ENCODE measurements at regions not wholly inside any gene's neighbourhood (a gene's known extent, or its start where the extent isn't known, plus 50 kb on each side); places are given as distances from the start of the nearest gene placed in this dataset.

GRCh38 chr4:8732092-8732491 lies 139.5 kb downstream of the CPZ start:
- TF ChIP-seq CTCF (IDR thresholded peaks at IDR 0.05; ENCODE audit: extremely low read depth, insufficient read depth, missing control alignments), result no peak
- in situ Hi-C loops (cut with MboI; ENCODE audit: low pct_unique_long_range_greater_than_20kb, low sequenced_read_pairs, unreplicated experiment), result no loop called here
- DNase-seq (ENCODE audit: low spot score), result no peak

GRCh38 chr4:8731364-8731763 lies 138.8 kb downstream of the CPZ start:
- in situ Hi-C loops (cut with MboI; ENCODE audit: low pct_unique_long_range_greater_than_20kb, low sequenced_read_pairs, unreplicated experiment), result no loop called here
- TF ChIP-seq CTCF (IDR thresholded peaks at IDR 0.05; ENCODE audit: extremely low read depth, insufficient read depth, missing control alignments), result no peak
- DNase-seq (ENCODE audit: low spot score), result no peak

DNA sequence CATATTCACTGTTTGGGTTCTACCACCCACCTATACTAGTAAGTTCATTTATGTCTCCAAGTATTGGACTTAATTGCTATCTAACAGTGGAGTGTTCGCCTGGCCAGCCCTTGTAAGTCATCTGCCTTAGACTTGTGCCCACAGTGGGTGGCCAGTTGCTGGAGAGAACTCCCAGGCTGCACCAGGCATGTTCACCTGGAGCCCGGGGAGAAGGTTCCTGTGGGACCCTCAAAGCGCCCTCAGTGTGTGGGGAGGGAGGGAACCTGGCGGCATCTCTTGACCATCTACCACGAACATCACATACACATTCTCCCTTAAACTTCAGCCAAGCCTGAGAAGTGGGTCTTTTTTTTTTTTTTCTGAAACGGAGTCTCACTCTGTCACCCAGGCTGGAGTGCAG lies 138.1 kb downstream of the CPZ start:
- DNase-seq (ENCODE audit: low spot score), result no peak
- TF ChIP-seq CTCF (IDR thresholded peaks at IDR 0.05; ENCODE audit: extremely low read depth, insufficient read depth, missing control alignments), result no peak
- in situ Hi-C loops (cut with MboI; ENCODE audit: low pct_unique_long_range_greater_than_20kb, low sequenced_read_pairs, unreplicated experiment), result no loop called here

DNA sequence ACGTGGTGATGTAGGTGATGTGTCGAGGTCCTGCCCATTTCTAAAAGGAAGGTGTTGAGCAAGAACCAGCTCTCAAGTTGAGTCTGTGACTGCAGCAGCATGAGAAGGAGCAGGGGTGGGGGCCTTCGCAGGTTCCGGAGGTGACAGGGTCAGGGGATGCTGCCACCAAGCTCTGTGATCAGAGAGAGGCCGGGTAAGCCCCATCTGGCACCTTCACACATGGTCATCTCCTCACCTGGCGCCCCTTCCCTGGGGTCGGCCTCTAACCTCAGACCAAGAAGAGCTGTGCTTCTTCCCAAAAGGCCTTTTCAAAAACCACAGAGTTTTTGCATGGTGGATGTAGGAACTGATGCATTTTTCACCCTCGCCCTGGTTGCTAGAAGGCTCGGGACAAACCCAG lies 137.6 kb downstream of the CPZ start:
- in situ Hi-C loops (cut with MboI; ENCODE audit: low pct_unique_long_range_greater_than_20kb, low sequenced_read_pairs, unreplicated experiment), result no loop called here
- DNase-seq (ENCODE audit: low spot score), result no peak
- no peak for TF ChIP-seq CTCF (IDR thresholded peaks at IDR 0.05; ENCODE audit: extremely low read depth, insufficient read depth, missing control alignments)

DNA sequence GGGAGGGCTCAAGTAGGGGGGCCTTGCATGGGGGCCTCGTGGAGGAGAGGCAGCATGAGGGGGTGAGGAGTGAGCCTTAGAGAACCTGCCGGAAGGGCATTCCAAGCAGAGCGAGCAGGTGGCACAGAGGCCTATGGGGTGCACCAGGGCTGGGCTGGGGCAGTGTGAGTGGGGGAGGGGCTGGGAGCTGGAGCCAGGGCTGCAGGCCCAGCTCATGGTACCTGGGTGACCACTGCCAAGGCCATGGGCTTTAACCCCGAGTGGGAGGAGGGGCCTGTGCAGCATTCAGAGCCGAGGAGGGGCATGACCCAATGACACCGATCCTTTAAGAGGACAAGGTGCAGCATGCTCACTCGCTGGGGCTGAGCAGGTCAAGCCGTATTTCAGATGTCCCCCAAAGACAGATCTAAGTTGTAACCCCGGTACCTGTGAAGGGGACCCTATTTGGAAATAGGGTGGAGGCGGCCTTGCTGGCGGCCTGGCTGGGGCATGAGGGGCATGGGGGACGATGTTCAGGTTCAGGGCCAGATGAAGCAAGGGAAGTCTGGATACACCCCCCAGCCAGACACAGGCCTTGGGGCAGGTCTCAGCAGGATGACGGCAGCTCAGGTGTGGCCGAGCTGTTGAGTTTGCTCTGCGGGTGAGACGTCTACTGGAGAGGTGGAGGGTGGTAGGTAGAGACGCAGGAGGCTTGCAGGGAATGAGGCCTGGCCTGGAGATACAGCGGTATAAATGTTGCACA lies 137.0 kb downstream of the CPZ start:
- no peak for TF ChIP-seq CTCF (IDR thresholded peaks at IDR 0.05; ENCODE audit: extremely low read depth, insufficient read depth, missing control alignments)
- no peak for DNase-seq (ENCODE audit: low spot score)
- in situ Hi-C loops (cut with MboI; ENCODE audit: low pct_unique_long_range_greater_than_20kb, low sequenced_read_pairs, unreplicated experiment), result no loop called here

- no peak for TF ChIP-seq CTCF (IDR thresholded peaks at IDR 0.05; ENCODE audit: extremely low read depth, insufficient read depth, missing control alignments)
- no peak for DNase-seq (ENCODE audit: low spot score)
- in situ Hi-C loops (cut with MboI; ENCODE audit: low pct_unique_long_range_greater_than_20kb, low sequenced_read_pairs, unreplicated experiment), result no loop called here
Measured at GRCh38 chr4:8728536-8729407, 136.2 kb downstream of the CPZ start.

Measured in GM13977 (cell line).